HEK293 (cell line): ENCODE measurements at regions not wholly inside any gene's neighbourhood (a gene's known extent, or its start where the extent isn't known, plus 50 kb on each side); places are given as distances from the start of the nearest gene placed in this dataset.

Experiments
- CTCF ChIA-PET: fragments of 350-600 bp; formaldehyde crosslinking; extraction: SDS; loops from one replicate; lab custom pipeline; 2021; ENCODE audit warnings: antibody characterized with exemption; lab: Yijun Ruan, JAX
- POLR2A ChIA-PET: fragments of 300-600 bp; formaldehyde crosslinking; extraction: SDS; loops from one replicate; lab custom pipeline; 2020; ENCODE audit warnings: antibody characterized with exemption, inconsistent platforms; lab: Yijun Ruan, JAX
- H3K27ac ChIP-seq: fragments of 200-500 bp; sonication (Bioruptor generic); 2 replicates; pipeline ENCODE4 v1.5.1; 2014; ENCODE audit warnings: low read depth, low read length, control low read depth, inconsistent platforms; ENCODE audit errors: extremely low read depth
- H3K36me3 ChIP-seq, 2 experiments: fragments of 200-500 bp in 1 of 2; sonication (Bioruptor generic) in 1 of 2; 1 replicate in 1 of 2; 2 replicates in 1 of 2; pipeline ENCODE4 v1.5.1; 2014 to 2017; ENCODE audit warnings: inconsistent platforms in 2 of 2, low read length in 2 of 2; ENCODE audit not compliant: control insufficient read depth in 2 of 2, insufficient read depth in 1 of 2
- H3K4me1 ChIP-seq: fragments of 200-500 bp; sonication (Bioruptor generic); 2 replicates; pipeline ENCODE4 v1.5.1; 2014; ENCODE audit warnings: mild to moderate bottlenecking, low read length, inconsistent platforms; ENCODE audit not compliant: control insufficient read depth, insufficient read depth
- H3K4me3 ChIP-seq: 2 replicates; pipeline ENCODE4 v1.5.1; 2011; ENCODE audit warnings: low read depth, mild to moderate bottlenecking, control low read depth, low read length, moderate library complexity
- H3K9me3 ChIP-seq: fragments of 200-500 bp; sonication (Bioruptor generic); 2 replicates; pipeline ENCODE4 v1.5.1; 2014; ENCODE audit warnings: low read depth, low read length, inconsistent platforms; ENCODE audit not compliant: control insufficient read depth, insufficient read depth
- GLIS1 ChIP-seq: fragments of 450-650 bp; formaldehyde crosslinking; IDR thresholded peaks from 2 replicates; pipeline ENCODE4 v1.5.1; 2016; ENCODE audit warnings: missing biosample characterization, missing genetic modification characterization
- GLIS2 ChIP-seq: fragments of 450-650 bp; formaldehyde crosslinking; IDR thresholded peaks from 2 replicates; pipeline ENCODE4 v1.5.1; 2016; ENCODE audit warnings: missing biosample characterization, missing genetic modification characterization
- HOXA7 ChIP-seq: sonication (generic); formaldehyde crosslinking; IDR thresholded peaks from 2 replicates; pipeline ENCODE4 v1.8.1; 2022; ENCODE audit warnings: missing genetic modification reagents, borderline replicate concordance
- RBAK ChIP-seq: fragments of 450-650 bp; formaldehyde crosslinking; IDR thresholded peaks from 2 replicates; pipeline ENCODE4 v1.5.1; 2016; ENCODE audit warnings: missing biosample characterization, missing genetic modification characterization
- SP3 ChIP-seq: fragments of 450-650 bp; formaldehyde crosslinking; IDR thresholded peaks from 2 replicates; pipeline ENCODE4 v1.5.1; 2016; ENCODE audit warnings: missing biosample characterization, missing genetic modification characterization
- YY2 ChIP-seq: fragments of 450-650 bp; formaldehyde crosslinking; IDR thresholded peaks from 2 replicates; pipeline ENCODE4 v1.5.1; 2016; ENCODE audit warnings: missing biosample characterization, missing genetic modification characterization
- ZNF341 ChIP-seq: fragments of 450-650 bp; formaldehyde crosslinking; IDR thresholded peaks from 2 replicates; pipeline ENCODE4; 2016; ENCODE audit warnings: low read depth, missing biosample characterization, missing genetic modification characterization
- ZNF37A ChIP-seq: fragments of 450-650 bp; IDR thresholded peaks from 2 replicates; pipeline ENCODE4 v1.5.1; 2018; ENCODE audit warnings: missing biosample characterization, missing genetic modification characterization
- ZNF394 ChIP-seq: fragments of 450-650 bp; formaldehyde crosslinking; IDR thresholded peaks from 2 replicates; pipeline ENCODE4 v1.5.1; 2016; ENCODE audit warnings: missing biosample characterization, missing genetic modification characterization, mild to moderate bottlenecking, moderate library complexity, borderline replicate concordance
- ZNF423 ChIP-seq: fragments of 450-650 bp; formaldehyde crosslinking; IDR thresholded peaks from 2 replicates; pipeline ENCODE4 v1.5.1; 2016; ENCODE audit warnings: missing biosample characterization, missing genetic modification characterization
- ZNF433 ChIP-seq: fragments of 450-650 bp; formaldehyde crosslinking; IDR thresholded peaks from 2 replicates; pipeline ENCODE4 v1.5.1; 2016; ENCODE audit warnings: missing biosample characterization, missing genetic modification characterization, low read depth
- ZNF514 ChIP-seq: fragments of 450-650 bp; formaldehyde crosslinking; IDR thresholded peaks from 2 replicates; pipeline ENCODE4 v1.5.1; 2016; ENCODE audit warnings: missing biosample characterization, missing genetic modification characterization
- ZNF521 ChIP-seq: fragments of 450-650 bp; formaldehyde crosslinking; IDR thresholded peaks from 2 replicates; pipeline ENCODE4 v1.5.1; 2017; ENCODE audit warnings: missing biosample characterization, mild to moderate bottlenecking, missing genetic modification characterization
- ZNF664 ChIP-seq: fragments of 450-650 bp; formaldehyde crosslinking; IDR thresholded peaks from 2 replicates; pipeline ENCODE4 v1.5.1; 2016; ENCODE audit warnings: missing biosample characterization, missing genetic modification characterization
- ZNF670 ChIP-seq: fragments of 450-650 bp; formaldehyde crosslinking; IDR thresholded peaks from 2 replicates; pipeline ENCODE4 v1.5.1; 2016; ENCODE audit warnings: missing biosample characterization, missing genetic modification characterization, low read depth
- ZNF701 ChIP-seq: fragments of 450-650 bp; formaldehyde crosslinking; IDR thresholded peaks from 2 replicates; pipeline ENCODE4 v1.5.1; 2016; ENCODE audit warnings: missing biosample characterization, missing genetic modification characterization
- ZNF791 ChIP-seq: fragments of 450-650 bp; formaldehyde crosslinking; IDR thresholded peaks from 2 replicates; pipeline ENCODE4 v1.5.1; 2016; ENCODE audit warnings: missing biosample characterization, missing genetic modification characterization
- ZSCAN30 ChIP-seq: fragments of 450-650 bp; IDR thresholded peaks from 2 replicates; pipeline ENCODE4 v1.5.1; 2018; ENCODE audit warnings: missing biosample characterization, mild to moderate bottlenecking, missing genetic modification characterization, moderate library complexity
- TF ChIP-seq, protein P1 (sequence below): fragments of 450-650 bp; formaldehyde crosslinking; IDR thresholded peaks from 2 replicates; pipeline ENCODE4 v1.5.1; 2016; ENCODE audit warnings: missing biosample characterization, missing genetic modification characterization, borderline replicate concordance
- TF ChIP-seq, protein P2 (sequence below): fragments of 450-650 bp; formaldehyde crosslinking; IDR thresholded peaks from 2 replicates; pipeline ENCODE4 v1.5.1; 2016; ENCODE audit warnings: missing biosample characterization, missing genetic modification characterization
- TF ChIP-seq, protein P3 (sequence below): fragments of 450-650 bp; formaldehyde crosslinking; IDR thresholded peaks from 2 replicates; pipeline ENCODE4 v1.5.1; 2016; ENCODE audit warnings: missing biosample characterization, missing genetic modification characterization

DNA sequence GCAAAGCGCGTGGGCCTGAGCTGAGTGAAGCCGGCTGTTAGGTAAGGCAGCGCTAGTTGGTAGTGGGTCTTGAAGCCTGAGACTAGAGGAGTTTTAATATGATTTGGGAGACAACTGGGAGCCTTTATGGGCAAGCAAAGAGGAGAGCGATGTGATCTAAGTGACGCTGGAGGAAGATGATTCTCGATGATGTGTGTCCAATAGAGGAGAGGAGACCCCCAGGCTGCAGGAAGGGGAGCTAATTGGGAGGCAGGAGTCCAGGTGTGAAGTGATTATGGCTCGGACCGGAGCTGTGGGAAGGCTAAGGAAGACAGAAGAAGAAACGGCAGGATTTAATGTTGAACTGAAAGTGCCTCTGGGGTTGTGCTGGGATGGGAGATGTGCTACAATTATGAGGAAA lies 482.9 kb upstream of the KIF2A start (continued):
- TF ChIP-seq, protein P1, sequence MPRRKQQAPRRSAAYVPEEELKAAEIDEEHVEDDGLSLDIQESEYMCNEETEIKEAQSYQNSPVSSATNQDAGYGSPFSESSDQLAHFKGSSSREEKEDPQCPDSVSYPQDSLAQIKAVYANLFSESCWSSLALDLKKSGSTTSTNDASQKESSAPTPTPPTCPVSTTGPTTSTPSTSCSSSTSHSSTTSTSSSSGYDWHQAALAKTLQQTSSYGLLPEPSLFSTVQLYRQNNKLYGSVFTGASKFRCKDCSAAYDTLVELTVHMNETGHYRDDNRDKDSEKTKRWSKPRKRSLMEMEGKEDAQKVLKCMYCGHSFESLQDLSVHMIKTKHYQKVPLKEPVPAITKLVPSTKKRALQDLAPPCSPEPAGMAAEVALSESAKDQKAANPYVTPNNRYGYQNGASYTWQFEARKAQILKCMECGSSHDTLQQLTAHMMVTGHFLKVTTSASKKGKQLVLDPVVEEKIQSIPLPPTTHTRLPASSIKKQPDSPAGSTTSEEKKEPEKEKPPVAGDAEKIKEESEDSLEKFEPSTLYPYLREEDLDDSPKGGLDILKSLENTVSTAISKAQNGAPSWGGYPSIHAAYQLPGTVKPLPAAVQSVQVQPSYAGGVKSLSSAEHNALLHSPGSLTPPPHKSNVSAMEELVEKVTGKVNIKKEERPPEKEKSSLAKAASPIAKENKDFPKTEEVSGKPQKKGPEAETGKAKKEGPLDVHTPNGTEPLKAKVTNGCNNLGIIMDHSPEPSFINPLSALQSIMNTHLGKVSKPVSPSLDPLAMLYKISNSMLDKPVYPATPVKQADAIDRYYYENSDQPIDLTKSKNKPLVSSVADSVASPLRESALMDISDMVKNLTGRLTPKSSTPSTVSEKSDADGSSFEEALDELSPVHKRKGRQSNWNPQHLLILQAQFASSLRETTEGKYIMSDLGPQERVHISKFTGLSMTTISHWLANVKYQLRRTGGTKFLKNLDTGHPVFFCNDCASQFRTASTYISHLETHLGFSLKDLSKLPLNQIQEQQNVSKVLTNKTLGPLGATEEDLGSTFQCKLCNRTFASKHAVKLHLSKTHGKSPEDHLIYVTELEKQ (tag by site-specific recombination) = no peak
- TF ChIP-seq ZNF701 (tag by site-specific recombination) = no peak
- no peak for TF ChIP-seq SP3 (tag by site-specific recombination)
- no peak for TF ChIP-seq ZNF791
- no peak for TF ChIP-seq ZSCAN30 (tag by site-specific recombination)
- no peak for TF ChIP-seq ZNF394 (tag by site-specific recombination)
- no peak for TF ChIP-seq ZNF341
- no peak for TF ChIP-seq GLIS2
- TF ChIP-seq, protein P2, sequence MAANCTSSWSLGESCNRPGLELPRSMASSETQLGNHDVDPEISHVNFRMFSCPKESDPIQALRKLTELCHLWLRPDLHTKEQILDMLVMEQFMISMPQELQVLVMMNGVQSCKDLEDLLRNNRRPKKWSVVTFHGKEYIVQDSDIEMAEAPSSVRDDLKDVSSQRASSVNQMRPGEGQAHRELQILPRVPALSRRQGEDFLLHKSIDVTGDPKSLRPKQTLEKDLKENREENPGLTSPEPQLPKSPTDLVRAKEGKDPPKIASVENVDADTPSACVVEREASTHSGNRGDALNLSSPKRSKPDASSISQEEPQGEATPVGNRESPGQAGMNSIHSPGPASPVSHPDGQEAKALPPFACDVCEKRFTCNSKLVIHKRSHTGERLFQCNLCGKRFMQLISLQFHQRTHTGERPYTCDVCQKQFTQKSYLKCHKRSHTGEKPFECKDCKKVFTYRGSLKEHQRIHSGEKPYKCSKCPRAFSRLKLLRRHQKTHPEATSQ (tag by site-specific recombination) = no peak

DNA sequence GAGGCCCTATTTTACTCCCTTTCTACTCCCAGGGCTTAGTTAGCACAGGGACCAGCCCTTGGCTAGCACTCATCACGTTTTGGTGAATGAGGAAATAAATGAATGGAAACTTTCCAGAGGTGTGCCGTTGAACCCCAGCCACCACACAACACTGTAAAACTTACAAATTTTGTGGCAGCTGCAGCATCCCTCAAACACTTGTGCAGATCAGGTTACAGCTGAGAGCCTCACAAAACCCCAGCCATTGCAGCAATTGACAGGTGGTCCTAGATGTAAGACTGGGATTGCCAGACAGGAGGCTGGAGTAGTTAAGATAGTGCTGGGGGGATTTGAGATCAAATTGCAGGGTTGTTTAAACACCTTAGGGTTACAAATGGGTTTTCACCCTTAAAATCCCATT lies 482.2 kb upstream of the KIF2A start:
- Histone ChIP-seq H3K4me1 (0 out of 2 replicates have a peak, but pooled peaks cover 2% of the 10 kb centered on the region), H3K27ac (no peak overlapping the region), H3K9me3 (no peaks in the 10 kb centered on the region; the same call in 1 of the 2 replicates), H3K4me3 (no peak overlapping the region), H3K36me3 (no peaks in the 10 kb centered on the region)
- POLR2A ChIA-PET = no interaction called here
- no peak for TF ChIP-seq ZNF670
- no peak for TF ChIP-seq RBAK
- TF ChIP-seq HOXA7 (CRISPR knock-in tag) = no peak
- TF ChIP-seq ZNF37A (tag by site-specific recombination) = no peak
- no peak for TF ChIP-seq ZNF514 (tag by site-specific recombination)
- TF ChIP-seq GLIS1 (tag by site-specific recombination) = no peak
- TF ChIP-seq ZNF521 (tag by site-specific recombination) = no peak
- no peak for TF ChIP-seq ZNF423 (tag by site-specific recombination)
- TF ChIP-seq YY2 = no peak
- CTCF ChIA-PET = interaction anchor here (0.6 kb wide), 1 partner anchor 206 kb away, joined by 3 read pairs; no protein-coding TSS in a partner anchor

DNA sequence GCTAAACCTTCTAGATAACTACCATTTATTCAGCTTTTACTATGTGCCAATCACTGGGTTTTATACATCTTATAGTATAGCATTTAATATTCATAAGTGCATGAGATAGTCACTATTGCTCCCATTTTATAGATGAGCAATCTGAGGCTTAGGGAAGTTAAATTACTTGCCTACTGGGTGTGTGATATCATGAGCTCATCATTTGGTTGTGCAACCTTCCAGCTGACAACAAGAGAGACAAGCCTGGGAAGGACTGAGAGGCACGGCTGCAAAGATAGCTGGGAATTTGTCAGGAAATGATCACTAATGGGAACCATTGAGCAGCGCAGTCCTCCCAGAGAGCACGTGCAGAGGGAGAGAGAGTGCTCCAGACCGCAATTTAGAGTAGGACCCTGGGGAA lies 481.6 kb upstream of the KIF2A start:
- H3K36me3 ChIP-seq = no peaks in the 10 kb centered on the region
- no peaks in the 10 kb centered on the region for H3K9me3 ChIP-seq
- POLR2A ChIA-PET = no interaction called here
- TF ChIP-seq ZNF433 (tag by site-specific recombination) = no peak
- TF ChIP-seq, protein P3, sequence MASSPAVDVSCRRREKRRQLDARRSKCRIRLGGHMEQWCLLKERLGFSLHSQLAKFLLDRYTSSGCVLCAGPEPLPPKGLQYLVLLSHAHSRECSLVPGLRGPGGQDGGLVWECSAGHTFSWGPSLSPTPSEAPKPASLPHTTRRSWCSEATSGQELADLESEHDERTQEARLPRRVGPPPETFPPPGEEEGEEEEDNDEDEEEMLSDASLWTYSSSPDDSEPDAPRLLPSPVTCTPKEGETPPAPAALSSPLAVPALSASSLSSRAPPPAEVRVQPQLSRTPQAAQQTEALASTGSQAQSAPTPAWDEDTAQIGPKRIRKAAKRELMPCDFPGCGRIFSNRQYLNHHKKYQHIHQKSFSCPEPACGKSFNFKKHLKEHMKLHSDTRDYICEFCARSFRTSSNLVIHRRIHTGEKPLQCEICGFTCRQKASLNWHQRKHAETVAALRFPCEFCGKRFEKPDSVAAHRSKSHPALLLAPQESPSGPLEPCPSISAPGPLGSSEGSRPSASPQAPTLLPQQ = no peak
- TF ChIP-seq ZNF664 = 0 out of 2 replicates have a peak, but pooled peaks have one; percentile 25
- H3K4me3 ChIP-seq = no peak overlapping the region
- no peak overlapping the region for H3K27ac ChIP-seq
- 0 out of 2 replicates have a peak, but pooled peaks cover 2% of the 10 kb centered on the region for H3K4me1 ChIP-seq
- CTCF ChIA-PET = interaction anchor here (0.6 kb wide), 1 partner anchor 207 kb away, joined by 3 read pairs; no protein-coding TSS in a partner anchor
